Fibroblast of lung (primary cell): ENCODE measurements at regions not wholly inside any gene's neighbourhood (a gene's known extent, or its start where the extent isn't known, plus 50 kb on each side); places are given as distances from the start of the nearest gene placed in this dataset.
"Not testable (repeated sequence)": the region's sequence is repeated elsewhere in the genome, so short reads cannot be mapped to it uniquely, and the experiment has no call there.

Source experiments
- EZH2 ChIP-seq: IDR thresholded peaks from 2 replicates; pipeline ENCODE4 v1.5.1; 2012; ENCODE audit warnings: low read length, control low read depth, mild to moderate bottlenecking; ENCODE audit errors: missing control alignments
- TF ChIP-seq, protein P1 (sequence below), 2 donors: IDR thresholded peaks in 1 of 2; conservative IDR thresholded peaks in 1 of 2; 1 replicate in 1 of 2; 2 replicates in 1 of 2; pipeline ENCODE4 v1.5.1; 2011 to 2012; ENCODE audit warnings: low read length in 2 of 2, control low read depth in 1 of 2, inconsistent platforms in 1 of 2, low read depth in 1 of 2, mild to moderate bottlenecking in 1 of 2

DNA sequence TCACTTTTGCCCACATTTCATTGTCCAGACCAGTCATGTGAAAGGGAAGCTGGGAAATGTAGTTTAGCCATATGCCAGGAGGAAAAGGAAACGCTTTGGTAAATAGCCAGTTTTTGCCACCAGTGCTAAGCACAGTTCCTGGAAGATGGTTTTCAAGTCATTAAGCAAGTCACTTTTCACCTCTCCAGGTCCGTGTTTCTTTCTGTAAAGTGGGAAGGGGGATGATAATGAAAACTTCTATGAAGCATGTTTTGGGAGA is 96.6 kb upstream of the TPTE start:
- TF ChIP-seq, protein P1, sequence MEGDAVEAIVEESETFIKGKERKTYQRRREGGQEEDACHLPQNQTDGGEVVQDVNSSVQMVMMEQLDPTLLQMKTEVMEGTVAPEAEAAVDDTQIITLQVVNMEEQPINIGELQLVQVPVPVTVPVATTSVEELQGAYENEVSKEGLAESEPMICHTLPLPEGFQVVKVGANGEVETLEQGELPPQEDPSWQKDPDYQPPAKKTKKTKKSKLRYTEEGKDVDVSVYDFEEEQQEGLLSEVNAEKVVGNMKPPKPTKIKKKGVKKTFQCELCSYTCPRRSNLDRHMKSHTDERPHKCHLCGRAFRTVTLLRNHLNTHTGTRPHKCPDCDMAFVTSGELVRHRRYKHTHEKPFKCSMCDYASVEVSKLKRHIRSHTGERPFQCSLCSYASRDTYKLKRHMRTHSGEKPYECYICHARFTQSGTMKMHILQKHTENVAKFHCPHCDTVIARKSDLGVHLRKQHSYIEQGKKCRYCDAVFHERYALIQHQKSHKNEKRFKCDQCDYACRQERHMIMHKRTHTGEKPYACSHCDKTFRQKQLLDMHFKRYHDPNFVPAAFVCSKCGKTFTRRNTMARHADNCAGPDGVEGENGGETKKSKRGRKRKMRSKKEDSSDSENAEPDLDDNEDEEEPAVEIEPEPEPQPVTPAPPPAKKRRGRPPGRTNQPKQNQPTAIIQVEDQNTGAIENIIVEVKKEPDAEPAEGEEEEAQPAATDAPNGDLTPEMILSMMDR (conservative IDR thresholded peaks at IDR 0.05 in 1 of 2, IDR thresholded peaks at IDR 0.05 in 1 of 2; ENCODE audit: low read depth in 1 of 2, low read length in 2 of 2) = not testable (repeated sequence)
- TF ChIP-seq EZH2 = not testable (repeated sequence)
